NCI-H2081 treated with DMSO at 0.1 percent for 48 hours (cell line): ENCODE measurements at regions not wholly inside any gene's neighbourhood (a gene's known extent, or its start where the extent isn't known, plus 50 kb on each side); places are given as distances from the start of the nearest gene placed in this dataset.

Experiments
- DNase-seq: peaks from one replicate; lab custom pipeline; 2025; lab: John Stamatoyannopoulos, UW

GRCh38 chr5:81914696-81915095 is 57.1 kb upstream of the ATG10 start:
- DNase-seq = no peak

GRCh38 chr5:81912933-81913332 is 58.9 kb upstream of the ATG10 start:
- DNase-seq = no peak

GRCh38 chr5:81909677-81910076 is 62.1 kb upstream of the ATG10 start:
- DNase-seq = no peak

GRCh38 chr5:81908771-81909170 is 63.1 kb upstream of the ATG10 start:
- DNase-seq = no peak

GRCh38 chr5:81908044-81908443 is 63.8 kb upstream of the ATG10 start:
- DNase-seq = no peak

GRCh38 chr5:81907012-81907635 is 64.7 kb upstream of the ATG10 start:
- no peak for DNase-seq

- no peak for DNase-seq
Observed at GRCh38 chr5:81906086-81906485, 65.7 kb upstream of the ATG10 start.

- DNase-seq = no peak
Observed at GRCh38 chr5:81904861-81905260, 67.0 kb upstream of the ATG10 start.

- no peak for DNase-seq
Observed at GRCh38 chr5:81904166-81904565, 67.7 kb upstream of the ATG10 start.

- no peak for DNase-seq
Observed at GRCh38 chr5:81901586-81901985, 70.2 kb upstream of the ATG10 start.

- DNase-seq = no peak
Observed at GRCh38 chr5:81899123-81899522, 72.7 kb upstream of the ATG10 start.

- no peak for DNase-seq
Observed at GRCh38 chr5:81898403-81898802, 73.4 kb upstream of the ATG10 start.

GRCh38 chr5:81896764-81897163 is 75.1 kb upstream of the ATG10 start:
- no peak for DNase-seq

- no peak for DNase-seq
Observed at GRCh38 chr5:81895307-81895706, 76.5 kb upstream of the ATG10 start.

GRCh38 chr5:81893961-81894360 is 77.9 kb upstream of the ATG10 start:
- DNase-seq = no peak

GRCh38 chr5:81884871-81885270 is 87.0 kb upstream of the ATG10 start:
- DNase-seq = no peak

GRCh38 chr5:81883371-81883770 is 88.5 kb upstream of the ATG10 start:
- DNase-seq = no peak

GRCh38 chr5:81881595-81881994 is 90.2 kb upstream of the ATG10 start:
- no peak for DNase-seq

GRCh38 chr5:81879936-81880335 is 91.9 kb upstream of the ATG10 start:
- no peak for DNase-seq

GRCh38 chr5:81878333-81878732 is 93.5 kb upstream of the ATG10 start:
- no peak for DNase-seq

GRCh38 chr5:81866994-81867393 is 104.8 kb upstream of the ATG10 start:
- DNase-seq = no peak

- DNase-seq = no peak
Observed at GRCh38 chr5:81860778-81861177, 109.9 kb upstream of the SSBP2 start.

GRCh38 chr5:81859624-81860023 is 108.7 kb upstream of the SSBP2 start:
- no peak for DNase-seq
